Activated CD8-positive, alpha-beta T cell treated with anti-CD3 and anti-CD28 coated beads for 36 hours (primary cell): ENCODE measurements at regions not wholly inside any gene's neighbourhood (a gene's known extent, or its start where the extent isn't known, plus 50 kb on each side); places are given as distances from the start of the nearest gene placed in this dataset.

ENCODE experiments used
- ATAC-seq: fragments of 200-7000 bp; cut with Tn5 transposase; one replicate; pipeline ENCODE4 v1.10.0; 2021; ENCODE audit warnings: mild to moderate bottlenecking, moderate library complexity
- CTCF ChIA-PET: fragments of 350-600 bp; sonication (Branson Sonifier 250); formaldehyde crosslinking; loops from one replicate; lab custom pipeline; 2021; ENCODE audit warnings: antibody characterized with exemption; lab: Charles Lee
- POLR2A ChIA-PET: fragments of 350-600 bp; sonication (Branson Sonifier 250); formaldehyde crosslinking; loops from one replicate; lab custom pipeline; 2021; ENCODE audit warnings: antibody characterized with exemption; lab: Charles Lee
- DNase-seq: peaks from one replicate; pipeline ENCODE4 v3.0.0-alpha.2; 2020
- H3K27ac Mint-ChIP-seq: one replicate; pipeline ENCODE4 v1.8.0; 2021; ENCODE audit warnings: mild to moderate bottlenecking, mixed read lengths
- H3K27me3 Mint-ChIP-seq: one replicate; pipeline ENCODE4 v1.8.0; 2021; ENCODE audit warnings: mixed read lengths
- H3K36me3 Mint-ChIP-seq: one replicate; pipeline ENCODE4 v1.8.0; 2021; ENCODE audit warnings: low read depth, mixed read lengths
- H3K4me1 Mint-ChIP-seq: one replicate; pipeline ENCODE4 v1.8.0; 2021; ENCODE audit warnings: low read depth, mixed read lengths
- H3K4me3 Mint-ChIP-seq: one replicate; pipeline ENCODE4 v1.8.0; 2021; ENCODE audit warnings: mild to moderate bottlenecking, moderate library complexity, mixed read lengths
- H3K9me3 Mint-ChIP-seq: one replicate; pipeline ENCODE4 v1.8.0; 2021; ENCODE audit warnings: mixed read lengths
- CTCF ChIP-seq: fragments of 200-600 bp; IDR thresholded peaks from one replicate; pipeline ENCODE4 v1.8.0; 2022; ENCODE audit warnings: antibody characterized with exemption, mild to moderate bottlenecking
- intact Hi-C: fragments of 100-400 bp; cut with micrococcal nuclease; formaldehyde crosslinking; loops from one replicate; pipeline ENCODE4 v1.10.0; 2022

GRCh38 chr3:181823716-181824115 lies 112.0 kb downstream of the SOX2 start:
- DNase-seq, result no peak
- Mint-ChIP-seq H3K27ac (no peak overlapping the region), H3K9me3 (no peaks in the 10 kb centered on the region), H3K36me3 (no peaks in the 10 kb centered on the region), H3K27me3 (no peaks in the 10 kb centered on the region), H3K4me1 (no peaks in the 10 kb centered on the region), H3K4me3 (no peak overlapping the region)
- intact Hi-C loops, result no loop called here
- ChIA-PET POLR2A (interaction anchor here (0.5 kb wide), 1 partner anchor 1203 kb away, joined by 3 read pairs; no protein-coding TSS in a partner anchor), CTCF (no interaction called here)
- ATAC-seq, result no peak
- TF ChIP-seq CTCF, result no peak

GRCh38 chr3:181824961-181825360 lies 113.2 kb downstream of the SOX2 start:
- no peak for TF ChIP-seq CTCF
- intact Hi-C loops, result no loop called here
- Mint-ChIP-seq H3K36me3 (no peaks in the 10 kb centered on the region), H3K27me3 (no peaks in the 10 kb centered on the region), H3K9me3 (peaks cover under 1% of the 10 kb centered on the region), H3K4me3 (no peak overlapping the region), H3K4me1 (no peaks in the 10 kb centered on the region), H3K27ac (no peak overlapping the region)
- DNase-seq (no peak), ATAC-seq (no peak)
- CTCF ChIA-PET, result no interaction called here
- POLR2A ChIA-PET, result no interaction called here

GRCh38 chr3:181839039-181839915 lies 127.6 kb downstream of the SOX2 start:
- Mint-ChIP-seq H3K27ac (no peak overlapping the region), H3K9me3 (no peaks in the 10 kb centered on the region), H3K27me3 (peaks cover 2% of the 10 kb centered on the region), H3K36me3 (no peaks in the 10 kb centered on the region), H3K4me3 (no peak overlapping the region), H3K4me1 (no peaks in the 10 kb centered on the region)
- intact Hi-C loops, result no loop called here
- ChIA-PET POLR2A (no interaction called here), CTCF (no interaction called here)
- TF ChIP-seq CTCF, result no peak
- no peak for ATAC-seq
- DNase-seq, result no peak

GRCh38 chr3:181839916-181840297 lies 128.2 kb downstream of the SOX2 start:
- intact Hi-C loops, result no loop called here
- CTCF ChIA-PET, result no interaction called here
- POLR2A ChIA-PET, result interaction anchor here (1.0 kb wide), 1 partner anchor 10 kb away, joined by 3 read pairs; no protein-coding TSS in a partner anchor
- DNase-seq, result no peak
- no peak overlapping the region for H3K4me3 Mint-ChIP-seq
- H3K4me1 Mint-ChIP-seq, result no peaks in the 10 kb centered on the region
- H3K27ac Mint-ChIP-seq, result no peak overlapping the region
- ATAC-seq, result no peak
- no peaks in the 10 kb centered on the region for H3K36me3 Mint-ChIP-seq
- TF ChIP-seq CTCF, result no peak
- no peaks in the 10 kb centered on the region for H3K9me3 Mint-ChIP-seq
- H3K27me3 Mint-ChIP-seq, result peaks cover 2% of the 10 kb centered on the region

- Mint-ChIP-seq H3K36me3 (no peaks in the 10 kb centered on the region), H3K27ac (no peak overlapping the region), H3K4me3 (no peak overlapping the region), H3K4me1 (no peaks in the 10 kb centered on the region), H3K27me3 (no peaks in the 10 kb centered on the region), H3K9me3 (no peaks in the 10 kb centered on the region)
- no peak for TF ChIP-seq CTCF
- ChIA-PET POLR2A (no interaction called here), CTCF (no interaction called here)
- ATAC-seq, result no peak
- intact Hi-C loops, result no loop called here
- no peak for DNase-seq
Observed at GRCh38 chr3:181844211-181844610, 132.5 kb downstream of the SOX2 start.
